ENCODE measurements at regions not wholly inside any gene's neighbourhood (a gene's known extent, or its start where the extent isn't known, plus 50 kb on each side); places are given as distances from the start of the nearest gene placed in this dataset.

- FAIRE-seq, result no peak
These were observed 454.8 kb upstream of the SOX5 start for GRCh38 chr12:24404086-24404815.

GRCh38 chr12:24400533-24400932 is 451.1 kb upstream of the SOX5 start:
- FAIRE-seq, result no peak

GRCh38 chr12:24398605-24399004 is 449.1 kb upstream of the SOX5 start:
- no peak for FAIRE-seq

- FAIRE-seq, result no peak
These were observed 446.8 kb upstream of the SOX5 start for GRCh38 chr12:24396224-24396623.

- no peak for FAIRE-seq
These were observed 444.8 kb upstream of the SOX5 start for GRCh38 chr12:24394246-24394645.

GRCh38 chr12:24393071-24393470 is 443.6 kb upstream of the SOX5 start:
- no peak for FAIRE-seq

- FAIRE-seq, result no peak
These were observed 439.9 kb upstream of the SOX5 start for GRCh38 chr12:24389394-24389793.

GRCh38 chr12:24387381-24387780 is 437.9 kb upstream of the SOX5 start:
- FAIRE-seq, result no peak

- no peak for FAIRE-seq
These were observed 437.4 kb upstream of the SOX5 start for GRCh38 chr12:24386836-24387235.

GRCh38 chr12:24381790-24382189 is 432.3 kb upstream of the SOX5 start:
- no peak for FAIRE-seq

- no peak for FAIRE-seq
These were observed 430.5 kb upstream of the SOX5 start for GRCh38 chr12:24379861-24380521.

GRCh38 chr12:24379433-24379832 is 430.0 kb upstream of the SOX5 start:
- FAIRE-seq, result no peak

- FAIRE-seq, result no peak
These were observed 429.3 kb upstream of the SOX5 start for GRCh38 chr12:24378548-24379407.

GRCh38 chr12:24374452-24374851 is 425.0 kb upstream of the SOX5 start:
- no peak for FAIRE-seq

GRCh38 chr12:24373004-24373403 is 423.5 kb upstream of the SOX5 start:
- FAIRE-seq, result no peak

- no peak for FAIRE-seq
These were observed 417.0 kb upstream of the SOX5 start for GRCh38 chr12:24366514-24366913.

- FAIRE-seq, result no peak
These were observed 415.5 kb upstream of the SOX5 start for GRCh38 chr12:24364921-24365320.

GRCh38 chr12:24363177-24363754 is 413.8 kb upstream of the SOX5 start:
- no peak for FAIRE-seq

GRCh38 chr12:24361877-24362580 is 412.6 kb upstream of the SOX5 start:
- FAIRE-seq, result no peak

GRCh38 chr12:24360907-24361306 is 411.4 kb upstream of the SOX5 start:
- no peak for FAIRE-seq

- FAIRE-seq, result no peak
These were observed 411.0 kb upstream of the SOX5 start for GRCh38 chr12:24360461-24360860.

- FAIRE-seq, result no peak
These were observed 410.6 kb upstream of the SOX5 start for GRCh38 chr12:24360057-24360456.

- no peak for FAIRE-seq
These were observed 409.9 kb upstream of the SOX5 start for GRCh38 chr12:24359418-24359817.
